ENCODE measurements at regions not wholly inside any gene's neighbourhood (a gene's known extent, or its start where the extent isn't known, plus 50 kb on each side); places are given as distances from the start of the nearest gene placed in this dataset.

DNA sequence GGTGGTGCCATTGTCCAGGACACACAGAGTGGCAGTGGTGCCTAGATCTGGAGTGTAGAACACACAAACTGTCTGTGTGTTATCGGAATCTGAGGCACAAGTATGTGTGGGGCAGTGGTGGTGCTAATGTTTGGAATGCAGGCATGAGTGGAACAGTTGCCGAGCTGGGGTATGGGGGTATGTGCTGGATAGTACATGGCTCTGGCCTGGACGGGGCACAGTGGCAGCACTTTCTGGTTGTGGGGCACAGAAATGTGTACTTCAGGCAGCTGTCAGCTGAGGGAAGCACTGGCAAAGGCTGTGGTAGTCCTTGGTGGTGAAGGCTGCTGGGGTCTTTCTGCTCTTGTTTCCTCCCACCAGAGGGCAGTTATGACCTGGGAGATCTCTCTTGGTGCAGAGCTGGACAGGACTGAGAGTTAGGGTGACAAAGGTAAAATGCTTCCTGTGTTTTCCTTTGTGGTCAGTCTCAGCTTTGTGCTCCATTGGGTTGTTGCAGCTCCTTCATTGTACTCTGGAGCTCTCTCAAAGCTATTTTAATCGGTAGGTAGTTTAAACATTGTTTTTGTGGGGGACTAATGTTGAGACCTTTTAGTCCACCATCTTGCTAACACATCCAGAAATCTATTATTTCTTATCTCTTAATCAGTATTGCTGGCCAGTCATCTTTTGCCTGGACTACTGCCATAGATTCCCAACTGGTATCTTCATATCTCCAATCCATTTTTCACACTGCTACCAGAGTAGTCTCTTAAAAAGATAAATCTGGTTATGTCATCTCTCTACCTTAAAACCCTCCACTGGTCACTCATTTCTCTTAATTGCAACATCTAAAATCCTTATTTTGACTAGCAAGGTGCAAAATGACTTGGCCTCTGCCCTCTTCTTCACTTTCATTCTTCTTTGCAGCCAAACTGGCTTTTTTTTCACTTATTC, 83.9 kb upstream of the NBPF4 start:
- TF ChIP-seq, protein P1, sequence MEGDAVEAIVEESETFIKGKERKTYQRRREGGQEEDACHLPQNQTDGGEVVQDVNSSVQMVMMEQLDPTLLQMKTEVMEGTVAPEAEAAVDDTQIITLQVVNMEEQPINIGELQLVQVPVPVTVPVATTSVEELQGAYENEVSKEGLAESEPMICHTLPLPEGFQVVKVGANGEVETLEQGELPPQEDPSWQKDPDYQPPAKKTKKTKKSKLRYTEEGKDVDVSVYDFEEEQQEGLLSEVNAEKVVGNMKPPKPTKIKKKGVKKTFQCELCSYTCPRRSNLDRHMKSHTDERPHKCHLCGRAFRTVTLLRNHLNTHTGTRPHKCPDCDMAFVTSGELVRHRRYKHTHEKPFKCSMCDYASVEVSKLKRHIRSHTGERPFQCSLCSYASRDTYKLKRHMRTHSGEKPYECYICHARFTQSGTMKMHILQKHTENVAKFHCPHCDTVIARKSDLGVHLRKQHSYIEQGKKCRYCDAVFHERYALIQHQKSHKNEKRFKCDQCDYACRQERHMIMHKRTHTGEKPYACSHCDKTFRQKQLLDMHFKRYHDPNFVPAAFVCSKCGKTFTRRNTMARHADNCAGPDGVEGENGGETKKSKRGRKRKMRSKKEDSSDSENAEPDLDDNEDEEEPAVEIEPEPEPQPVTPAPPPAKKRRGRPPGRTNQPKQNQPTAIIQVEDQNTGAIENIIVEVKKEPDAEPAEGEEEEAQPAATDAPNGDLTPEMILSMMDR (optimal IDR thresholded peaks at IDR 0.05 in 1 of 3, IDR thresholded peaks at IDR 0.05 in 1 of 3, conservative IDR thresholded peaks at IDR 0.05 in 1 of 3; ENCODE audit: extremely low read depth in 1 of 3, insufficient read depth in 2 of 3, low read length in 3 of 3): no peak
- no peak for TF ChIP-seq EZH2 (IDR thresholded peaks at IDR 0.05; ENCODE audit: low read length)
- Histone ChIP-seq H3K27ac (ENCODE audit: control insufficient read depth, insufficient read depth, low read length) (no peak overlapping the region), H3K4me3 (ENCODE audit: control insufficient read depth in 2 of 3, extremely low read depth in 1 of 3, insufficient read depth in 2 of 3, low read depth in 1 of 3, low read length in 3 of 3) (no peak overlapping the region), H3K9ac (ENCODE audit: control insufficient read depth, extremely low read depth, insufficient read depth, low read length) (no peak overlapping the region), H3K36me3 (ENCODE audit: control insufficient read depth in 2 of 2, extremely low read depth in 1 of 2, insufficient read depth in 2 of 2, low read length in 2 of 2) (no peaks in the 10 kb centered on the region), H4K20me1 (ENCODE audit: control insufficient read depth, extremely low read depth, insufficient read depth, low read length) (no peaks in the 10 kb centered on the region), H3K9me1 (ENCODE audit: control insufficient read depth, extremely low read depth, insufficient read depth, low read length) (no peaks in the 10 kb centered on the region), H2AFZ (ENCODE audit: control insufficient read depth, low read length) (no peak overlapping the region), H3K4me2 (ENCODE audit: control insufficient read depth, extremely low read depth, insufficient read depth, low read depth, low read length) (no peak overlapping the region), H3K4me1 (ENCODE audit: control insufficient read depth, extremely low read depth, insufficient read depth, low read length) (no peaks in the 10 kb centered on the region), H3K27me3 (ENCODE audit: control insufficient read depth, extremely low read depth, insufficient read depth, low read length) (no peaks in the 10 kb centered on the region), H3K9me3 (ENCODE audit: control insufficient read depth, low read depth, low read length) (no peaks in the 10 kb centered on the region), H3K79me2 (ENCODE audit: control insufficient read depth, insufficient read depth, low read length) (no peaks in the 10 kb centered on the region)
- dilution Hi-C loops (cut with MboI; ENCODE audit: extremely low pct_ligation_motif_present, low sequenced_read_pairs): no loop called here
- no peak for FAIRE-seq
- DNase-seq (ENCODE audit: low read depth, low spot score): no peak

DNA sequence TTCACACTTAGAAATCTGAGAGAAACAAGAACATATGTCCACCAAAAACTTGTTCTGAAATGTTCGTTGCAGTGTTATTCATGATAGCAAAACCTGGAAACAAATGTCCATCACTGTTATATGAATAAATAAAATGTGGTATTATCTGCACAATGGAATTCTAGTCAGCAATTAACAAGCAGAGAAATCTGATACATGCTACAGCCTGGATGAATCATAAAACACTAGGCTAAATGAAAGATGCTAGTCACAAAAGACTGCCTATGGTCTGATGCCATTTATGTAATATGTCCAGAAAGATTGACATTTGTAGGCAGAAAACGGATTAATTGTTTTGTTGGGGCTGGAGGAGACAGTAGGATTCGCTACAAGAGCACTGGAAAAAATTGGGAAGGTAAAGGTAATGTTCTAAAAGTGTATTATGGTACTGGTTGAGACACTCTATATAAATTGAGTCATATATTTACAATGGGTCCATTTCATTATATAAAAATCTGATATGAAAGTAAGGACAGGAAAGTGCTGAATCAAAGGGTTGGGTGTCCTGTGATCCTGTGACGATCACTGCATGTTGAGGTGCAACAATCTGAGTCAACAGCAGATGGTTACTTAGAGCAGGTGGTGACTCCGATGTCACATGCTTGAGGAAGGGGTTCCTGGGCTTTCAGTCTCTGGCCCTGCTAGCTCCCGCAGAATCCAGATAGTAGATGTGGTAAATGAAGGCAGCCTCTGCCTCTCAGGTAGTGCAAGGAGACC, 102.1 kb upstream of the NBPF4 start:
- H3K27ac ChIP-seq (ENCODE audit: control insufficient read depth, insufficient read depth, low read length): no peak overlapping the region
- DNase-seq (ENCODE audit: low read depth, low spot score): no peak
- dilution Hi-C loops (cut with MboI; ENCODE audit: extremely low pct_ligation_motif_present, low sequenced_read_pairs): no loop called here
- no peak for FAIRE-seq
- no peak overlapping the region for H2AFZ ChIP-seq (ENCODE audit: control insufficient read depth, low read length)
- H3K9ac ChIP-seq (ENCODE audit: control insufficient read depth, extremely low read depth, insufficient read depth, low read length): no peak overlapping the region
- H3K4me2 ChIP-seq (ENCODE audit: control insufficient read depth, extremely low read depth, insufficient read depth, low read depth, low read length): no peak overlapping the region
- no peaks in the 10 kb centered on the region for H3K9me1 ChIP-seq (ENCODE audit: control insufficient read depth, extremely low read depth, insufficient read depth, low read length)
- TF ChIP-seq EZH2 (IDR thresholded peaks at IDR 0.05; ENCODE audit: low read length): no peak
- TF ChIP-seq, protein P1 (optimal IDR thresholded peaks at IDR 0.05 in 1 of 3, IDR thresholded peaks at IDR 0.05 in 1 of 3, conservative IDR thresholded peaks at IDR 0.05 in 1 of 3; ENCODE audit: extremely low read depth in 1 of 3, insufficient read depth in 2 of 3, low read length in 3 of 3): no peak
- no peaks in the 10 kb centered on the region for H3K27me3 ChIP-seq (ENCODE audit: control insufficient read depth, extremely low read depth, insufficient read depth, low read length)
- no peaks in the 10 kb centered on the region for H3K9me3 ChIP-seq (ENCODE audit: control insufficient read depth, low read depth, low read length)
- H3K4me1 ChIP-seq (ENCODE audit: control insufficient read depth, extremely low read depth, insufficient read depth, low read length): no peaks in the 10 kb centered on the region
- no peaks in the 10 kb centered on the region for H3K79me2 ChIP-seq (ENCODE audit: control insufficient read depth, insufficient read depth, low read length)
- no peaks in the 10 kb centered on the region for H4K20me1 ChIP-seq (ENCODE audit: control insufficient read depth, extremely low read depth, insufficient read depth, low read length)
- no peaks in the 10 kb centered on the region for H3K36me3 ChIP-seq (ENCODE audit: control insufficient read depth in 2 of 2, extremely low read depth in 1 of 2, insufficient read depth in 2 of 2, low read length in 2 of 2)
- H3K4me3 ChIP-seq (ENCODE audit: control insufficient read depth in 2 of 3, extremely low read depth in 1 of 3, insufficient read depth in 2 of 3, low read depth in 1 of 3, low read length in 3 of 3): no peak overlapping the region
